Left lung (tissue), 4 donors: ENCODE measurements at regions not wholly inside any gene's neighbourhood (a gene's known extent, or its start where the extent isn't known, plus 50 kb on each side); places are given as distances from the start of the nearest gene placed in this dataset.
"Not testable (repeated sequence)": the region's sequence is repeated elsewhere in the genome, so short reads cannot be mapped to it uniquely, and the experiment has no call there.

ENCODE experiments used
- ATAC-seq: fragments of 200-7000 bp; cut with Tn5 transposase; one replicate; pipeline ENCODE4 v1.9.1; 2020; ENCODE audit warnings: moderate library complexity
- DNase-seq, 4 donors: peaks; one replicate each; pipeline ENCODE4 v3.0.0-alpha.2; 2013 to 2020
- H3K27ac ChIP-seq, 2 donors: fragments of 200-600 bp; sonication (generic) in 1 of 2; one replicate each; pipeline versions ENCODE4 v1.5.0 to v1.8.0; 2020 to 2021
- H3K27me3 ChIP-seq, 2 donors: fragments of 200-600 bp; sonication (generic) in 1 of 2; one replicate each; pipeline versions ENCODE4 v1.5.0 to v1.8.0; 2020 to 2021
- H3K36me3 ChIP-seq, 2 donors: fragments of 200-600 bp; sonication (generic) in 1 of 2; one replicate each; pipeline versions ENCODE4 v1.5.0 to v1.8.0; 2020 to 2021
- H3K4me1 ChIP-seq, 2 donors: fragments of 200-600 bp; one replicate each; pipeline ENCODE4 v1.8.0; 2021
- H3K4me3 ChIP-seq, 2 donors: fragments of 200-600 bp; sonication (generic) in 1 of 2; one replicate each; pipeline versions ENCODE4 v1.5.0 to v1.8.0; 2020 to 2021; ENCODE audit warnings: mild to moderate bottlenecking in 1 of 2
- H3K9me3 ChIP-seq, 2 donors: fragments of 200-600 bp; sonication (generic) in 1 of 2; one replicate each; pipeline versions ENCODE4 v1.5.0 to v1.8.0; 2020 to 2021
- CTCF ChIP-seq, 2 donors: fragments of 200-600 bp; sonication (generic) in 1 of 2; IDR thresholded peaks; one replicate each; pipeline versions ENCODE4 v1.5.0 to v1.8.0; 2021; ENCODE audit warnings: antibody characterized with exemption in 2 of 2
- intact Hi-C, 2 donors: fragments of 100-400 bp; cut with DNase I; formaldehyde crosslinking; loops; one replicate each; pipeline versions ENCODE4 v1.11.2 to v1.14.2; 2022
- donor health status: DM: no; HTN: yes; CAD: no.
- donor health status: DM: no; HTN: no; CAD: no.

- Histone ChIP-seq H3K9me3 (no peaks in the 10 kb centered on the region), H3K27me3 (no peaks in the 10 kb centered on the region), H3K27ac (no peak overlapping the region), H3K4me3 (no peak overlapping the region), H3K4me1 (no peaks in the 10 kb centered on the region), H3K36me3 (no peaks in the 10 kb centered on the region)
- intact Hi-C loops: no loop called here
- no peak for TF ChIP-seq CTCF (IDR thresholded peaks at IDR 0.05)
- peak; percentile 85 for ATAC-seq
- peak in 2 of 4 donors; percentile 50 to 62 for DNase-seq
Measured at GRCh38 chr15:53910236-53910849, 67.9 kb upstream of the UNC13C start.

- Histone ChIP-seq H3K36me3 (no peaks in the 10 kb centered on the region), H3K4me1 (no peaks in the 10 kb centered on the region), H3K27me3 (no peaks in the 10 kb centered on the region), H3K9me3 (no peaks in the 10 kb centered on the region), H3K4me3 (no peak overlapping the region), H3K27ac (no peak overlapping the region)
- ATAC-seq (no peak), DNase-seq (no peak)
- intact Hi-C loops: no loop called here
- TF ChIP-seq CTCF (IDR thresholded peaks at IDR 0.05): no peak
Measured at GRCh38 chr15:53903129-53903528, 75.1 kb upstream of the UNC13C start.

- H3K4me1 ChIP-seq, ATAC-seq, H3K27ac ChIP-seq, H3K36me3 ChIP-seq, H3K4me3 ChIP-seq, H3K27me3 ChIP-seq, DNase-seq, intact Hi-C loops, H3K9me3 ChIP-seq: not testable (repeated sequence)
Measured at GRCh38 chr15:53893468-53893867, 84.8 kb upstream of the UNC13C start.

- ATAC-seq, H3K4me3 ChIP-seq, H3K9me3 ChIP-seq, intact Hi-C loops, H3K27ac ChIP-seq, H3K36me3 ChIP-seq, H3K27me3 ChIP-seq, DNase-seq, H3K4me1 ChIP-seq: not testable (repeated sequence)
Measured at GRCh38 chr15:53891862-53892261, 86.4 kb upstream of the UNC13C start.

GRCh38 chr15:53884441-53884840 lies 93.8 kb upstream of the UNC13C start:
- Histone ChIP-seq H3K4me1 (no peaks in the 10 kb centered on the region), H3K36me3 (no peaks in the 10 kb centered on the region), H3K4me3 (no peak overlapping the region), H3K9me3 (peaks cover 0 to 7% of the 10 kb centered on the region in 2 donors), H3K27me3 (no peaks in the 10 kb centered on the region), H3K27ac (no peak overlapping the region)
- TF ChIP-seq CTCF (IDR thresholded peaks at IDR 0.05): no peak
- intact Hi-C loops: no loop called here
- no peak for ATAC-seq
- no peak for DNase-seq

- H3K36me3 ChIP-seq: no peaks in the 10 kb centered on the region
- DNase-seq (no peak), ATAC-seq (no peak)
- no peaks in the 10 kb centered on the region for H3K9me3 ChIP-seq
- no peak overlapping the region for H3K27ac ChIP-seq
- intact Hi-C loops: no loop called here
- H3K27me3 ChIP-seq: no peaks in the 10 kb centered on the region
- no peak overlapping the region for H3K4me3 ChIP-seq
- no peak for TF ChIP-seq CTCF (IDR thresholded peaks at IDR 0.05)
- H3K4me1 ChIP-seq: no peaks in the 10 kb centered on the region
Measured at GRCh38 chr15:53882311-53882710, 95.9 kb upstream of the UNC13C start.
